HEK293 (cell line): ENCODE measurements at regions not wholly inside any gene's neighbourhood (a gene's known extent, or its start where the extent isn't known, plus 50 kb on each side); places are given as distances from the start of the nearest gene placed in this dataset.
"Not testable (repeated sequence)": the region's sequence is repeated elsewhere in the genome, so short reads cannot be mapped to it uniquely, and the experiment has no call there.

Source experiments
- CTCF ChIA-PET: fragments of 350-600 bp; formaldehyde crosslinking; extraction: SDS; loops from one replicate; lab custom pipeline; 2021; ENCODE audit warnings: antibody characterized with exemption; lab: Yijun Ruan, JAX
- POLR2A ChIA-PET: fragments of 300-600 bp; formaldehyde crosslinking; extraction: SDS; loops from one replicate; lab custom pipeline; 2020; ENCODE audit warnings: antibody characterized with exemption, inconsistent platforms; lab: Yijun Ruan, JAX
- H3K27ac ChIP-seq: fragments of 200-500 bp; sonication (Bioruptor generic); 2 replicates; pipeline ENCODE4 v1.5.1; 2014; ENCODE audit warnings: low read depth, low read length, control low read depth, inconsistent platforms; ENCODE audit errors: extremely low read depth
- H3K36me3 ChIP-seq, 2 experiments: fragments of 200-500 bp in 1 of 2; sonication (Bioruptor generic) in 1 of 2; 1 replicate in 1 of 2; 2 replicates in 1 of 2; pipeline ENCODE4 v1.5.1; 2014 to 2017; ENCODE audit warnings: inconsistent platforms in 2 of 2, low read length in 2 of 2; ENCODE audit not compliant: control insufficient read depth in 2 of 2, insufficient read depth in 1 of 2
- H3K4me1 ChIP-seq: fragments of 200-500 bp; sonication (Bioruptor generic); 2 replicates; pipeline ENCODE4 v1.5.1; 2014; ENCODE audit warnings: mild to moderate bottlenecking, low read length, inconsistent platforms; ENCODE audit not compliant: control insufficient read depth, insufficient read depth
- H3K4me3 ChIP-seq: 2 replicates; pipeline ENCODE4 v1.5.1; 2011; ENCODE audit warnings: low read depth, mild to moderate bottlenecking, control low read depth, low read length, moderate library complexity
- H3K9me3 ChIP-seq: fragments of 200-500 bp; sonication (Bioruptor generic); 2 replicates; pipeline ENCODE4 v1.5.1; 2014; ENCODE audit warnings: low read depth, low read length, inconsistent platforms; ENCODE audit not compliant: control insufficient read depth, insufficient read depth
- HOXA7 ChIP-seq: sonication (generic); formaldehyde crosslinking; IDR thresholded peaks from 2 replicates; pipeline ENCODE4 v1.8.1; 2022; ENCODE audit warnings: missing genetic modification reagents, borderline replicate concordance
- MEIS1 ChIP-seq: sonication (generic); formaldehyde crosslinking; IDR thresholded peaks from 2 replicates; pipeline ENCODE4 v1.8.1; 2022; ENCODE audit warnings: missing genetic modification reagents, mild to moderate bottlenecking, borderline replicate concordance
- ZBTB8A ChIP-seq: fragments of 450-650 bp; formaldehyde crosslinking; IDR thresholded peaks from 2 replicates; pipeline ENCODE4 v1.5.1; 2016; ENCODE audit warnings: missing biosample characterization, missing genetic modification characterization
- ZNF140 ChIP-seq: fragments of 450-650 bp; formaldehyde crosslinking; IDR thresholded peaks from 2 replicates; pipeline ENCODE4 v1.5.1; 2016; ENCODE audit warnings: missing biosample characterization, missing genetic modification characterization
- ZNF391 ChIP-seq: fragments of 450-650 bp; formaldehyde crosslinking; IDR thresholded peaks from 2 replicates; pipeline ENCODE4 v1.5.1; 2016; ENCODE audit warnings: low read depth, missing biosample characterization, missing genetic modification characterization, borderline replicate concordance
- ZNF394 ChIP-seq: fragments of 450-650 bp; formaldehyde crosslinking; IDR thresholded peaks from 2 replicates; pipeline ENCODE4 v1.5.1; 2016; ENCODE audit warnings: missing biosample characterization, missing genetic modification characterization, mild to moderate bottlenecking, moderate library complexity, borderline replicate concordance
- ZNF426 ChIP-seq: fragments of 450-650 bp; formaldehyde crosslinking; IDR thresholded peaks from 2 replicates; pipeline ENCODE4 v1.5.1; 2017; ENCODE audit warnings: missing biosample characterization, missing genetic modification characterization, mild to moderate bottlenecking, inconsistent platforms, moderate library complexity
- ZNF433 ChIP-seq: fragments of 450-650 bp; formaldehyde crosslinking; IDR thresholded peaks from 2 replicates; pipeline ENCODE4 v1.5.1; 2016; ENCODE audit warnings: missing biosample characterization, missing genetic modification characterization, low read depth
- ZNF555 ChIP-seq: fragments of 450-650 bp; formaldehyde crosslinking; conservative IDR thresholded peaks from 2 replicates; pipeline ENCODE4 v1.5.1; 2017; ENCODE audit warnings: missing biosample characterization, mild to moderate bottlenecking, missing genetic modification characterization, inconsistent platforms
- ZNF558 ChIP-seq: fragments of 450-650 bp; formaldehyde crosslinking; IDR thresholded peaks from 2 replicates; pipeline ENCODE4 v1.5.1; 2016; ENCODE audit warnings: missing biosample characterization, missing genetic modification characterization
- ZNF623 ChIP-seq: fragments of 450-650 bp; formaldehyde crosslinking; IDR thresholded peaks from 2 replicates; pipeline ENCODE4 v1.5.1; 2016; ENCODE audit warnings: missing biosample characterization, missing genetic modification characterization
- ZNF654 ChIP-seq: fragments of 450-650 bp; formaldehyde crosslinking; IDR thresholded peaks from 2 replicates; pipeline ENCODE4 v1.5.1; 2016; ENCODE audit warnings: low read depth, missing biosample characterization, missing genetic modification characterization
- ZNF76 ChIP-seq: fragments of 450-650 bp; formaldehyde crosslinking; IDR thresholded peaks from 2 replicates; pipeline ENCODE4; 2016; ENCODE audit warnings: low read depth, missing biosample characterization, missing genetic modification characterization, borderline replicate concordance
- ZNF837 ChIP-seq: fragments of 450-650 bp; formaldehyde crosslinking; IDR thresholded peaks from 2 replicates; pipeline ENCODE4 v1.5.1; 2016; ENCODE audit warnings: missing biosample characterization, missing genetic modification characterization
- TF ChIP-seq, protein P1 (sequence below): fragments of 450-650 bp; formaldehyde crosslinking; conservative IDR thresholded peaks from 2 replicates; pipeline ENCODE4 v1.5.1; 2016; ENCODE audit warnings: low read depth, missing biosample characterization, missing genetic modification characterization
- TF ChIP-seq, protein P2 (sequence below): fragments of 450-650 bp; formaldehyde crosslinking; conservative IDR thresholded peaks from 2 replicates; pipeline ENCODE4 v1.5.1; 2016; ENCODE audit warnings: low read depth, missing biosample characterization, missing genetic modification characterization

DNA sequence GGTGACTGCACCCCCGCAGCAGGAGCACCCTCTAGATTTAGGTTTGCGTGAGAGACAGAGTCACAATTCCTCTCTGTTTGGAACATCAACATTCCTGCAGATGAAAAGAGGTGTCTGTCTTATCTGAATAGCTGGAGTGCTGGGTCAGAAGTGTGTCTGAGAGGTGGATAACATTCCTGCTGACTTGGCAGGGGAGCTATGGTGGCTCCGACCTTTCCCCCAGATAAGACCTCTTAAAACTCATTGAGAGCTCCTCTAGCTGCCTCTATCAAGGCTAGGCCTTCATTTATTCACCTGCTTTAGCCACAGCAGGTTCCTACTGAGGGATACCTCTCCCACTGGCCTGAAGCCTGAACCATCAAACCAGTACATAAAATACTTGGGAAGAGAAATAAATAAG is 615.5 kb downstream of the LRRC70 start:
- CTCF ChIA-PET = no interaction called here
- no peaks in the 10 kb centered on the region for H3K9me3 ChIP-seq

DNA sequence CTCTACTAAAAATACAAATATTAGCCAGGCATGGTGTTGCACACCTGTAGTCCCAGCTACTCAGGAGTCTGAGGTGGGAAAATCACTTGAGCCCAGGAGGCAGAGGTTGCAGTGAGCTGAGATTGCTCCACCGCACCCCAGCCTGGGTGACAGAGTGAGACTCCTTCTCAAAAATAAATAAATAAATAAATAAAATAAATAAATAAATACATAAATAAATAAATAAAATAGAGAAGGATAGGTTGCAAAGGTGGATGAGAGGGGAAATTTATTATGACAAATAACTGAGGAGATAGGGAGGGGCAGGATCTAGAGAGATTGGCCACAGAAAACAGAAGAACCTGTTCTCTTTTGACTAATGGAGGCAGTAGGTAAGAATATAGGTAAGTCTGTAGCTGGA is 601.6 kb downstream of the LRRC70 start:
- TF ChIP-seq ZNF623 (tag by site-specific recombination) (peak; percentile 40; the same call in 1 of the 2 replicates), ZNF140 (tag by site-specific recombination) (peak; percentile 41; the same call in 1 of the 2 replicates), ZNF555 (peak; percentile 68), ZNF426 (tag by site-specific recombination) (peak; percentile 67), ZNF558 (tag by site-specific recombination) (0 out of 2 replicates have a peak, but pooled peaks have one; percentile 30), ZNF433 (tag by site-specific recombination) (peak; percentile 41; the same call in 1 of the 2 replicates), ZBTB8A (tag by site-specific recombination) (peak; percentile 28; the same call in 1 of the 2 replicates), ZNF654 (tag by site-specific recombination) (peak; percentile 17; the same call in 1 of the 2 replicates), ZNF394 (tag by site-specific recombination) (peak; percentile 86; the same call in 1 of the 2 replicates)
- TF ChIP-seq, protein P1, sequence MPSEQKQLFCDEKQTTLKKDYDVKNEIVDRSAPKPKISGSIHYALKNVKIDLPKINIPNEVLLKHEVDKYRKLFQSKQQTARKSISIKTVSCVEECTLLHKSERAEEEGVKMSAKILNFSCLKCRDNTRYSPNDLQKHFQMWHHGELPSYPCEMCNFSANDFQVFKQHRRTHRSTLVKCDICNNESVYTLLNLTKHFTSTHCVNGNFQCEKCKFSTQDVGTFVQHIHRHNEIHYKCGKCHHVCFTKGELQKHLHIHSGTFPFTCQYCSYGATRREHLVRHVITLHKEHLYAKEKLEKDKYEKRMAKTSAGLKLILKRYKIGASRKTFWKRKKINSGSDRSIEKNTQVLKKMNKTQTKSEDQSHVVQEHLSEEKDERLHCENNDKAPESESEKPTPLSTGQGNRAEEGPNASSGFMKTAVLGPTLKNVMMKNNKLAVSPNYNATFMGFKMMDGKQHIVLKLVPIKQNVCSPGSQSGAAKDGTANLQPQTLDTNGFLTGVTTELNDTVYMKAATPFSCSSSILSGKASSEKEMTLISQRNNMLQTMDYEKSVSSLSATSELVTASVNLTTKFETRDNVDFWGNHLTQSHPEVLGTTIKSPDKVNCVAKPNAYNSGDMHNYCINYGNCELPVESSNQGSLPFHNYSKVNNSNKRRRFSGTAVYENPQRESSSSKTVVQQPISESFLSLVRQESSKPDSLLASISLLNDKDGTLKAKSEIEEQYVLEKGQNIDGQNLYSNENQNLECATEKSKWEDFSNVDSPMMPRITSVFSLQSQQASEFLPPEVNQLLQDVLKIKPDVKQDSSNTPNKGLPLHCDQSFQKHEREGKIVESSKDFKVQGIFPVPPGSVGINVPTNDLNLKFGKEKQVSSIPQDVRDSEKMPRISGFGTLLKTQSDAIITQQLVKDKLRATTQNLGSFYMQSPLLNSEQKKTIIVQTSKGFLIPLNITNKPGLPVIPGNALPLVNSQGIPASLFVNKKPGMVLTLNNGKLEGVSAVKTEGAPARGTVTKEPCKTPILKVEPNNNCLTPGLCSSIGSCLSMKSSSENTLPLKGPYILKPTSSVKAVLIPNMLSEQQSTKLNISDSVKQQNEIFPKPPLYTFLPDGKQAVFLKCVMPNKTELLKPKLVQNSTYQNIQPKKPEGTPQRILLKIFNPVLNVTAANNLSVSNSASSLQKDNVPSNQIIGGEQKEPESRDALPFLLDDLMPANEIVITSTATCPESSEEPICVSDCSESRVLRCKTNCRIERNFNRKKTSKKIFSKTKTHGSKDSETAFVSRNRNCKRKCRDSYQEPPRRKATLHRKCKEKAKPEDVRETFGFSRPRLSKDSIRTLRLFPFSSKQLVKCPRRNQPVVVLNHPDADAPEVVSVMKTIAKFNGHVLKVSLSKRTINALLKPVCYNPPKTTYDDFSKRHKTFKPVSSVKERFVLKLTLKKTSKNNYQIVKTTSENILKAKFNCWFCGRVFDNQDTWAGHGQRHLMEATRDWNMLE = peak; percentile 67; the same call in 1 of the 2 replicates
- TF ChIP-seq, protein P2, sequence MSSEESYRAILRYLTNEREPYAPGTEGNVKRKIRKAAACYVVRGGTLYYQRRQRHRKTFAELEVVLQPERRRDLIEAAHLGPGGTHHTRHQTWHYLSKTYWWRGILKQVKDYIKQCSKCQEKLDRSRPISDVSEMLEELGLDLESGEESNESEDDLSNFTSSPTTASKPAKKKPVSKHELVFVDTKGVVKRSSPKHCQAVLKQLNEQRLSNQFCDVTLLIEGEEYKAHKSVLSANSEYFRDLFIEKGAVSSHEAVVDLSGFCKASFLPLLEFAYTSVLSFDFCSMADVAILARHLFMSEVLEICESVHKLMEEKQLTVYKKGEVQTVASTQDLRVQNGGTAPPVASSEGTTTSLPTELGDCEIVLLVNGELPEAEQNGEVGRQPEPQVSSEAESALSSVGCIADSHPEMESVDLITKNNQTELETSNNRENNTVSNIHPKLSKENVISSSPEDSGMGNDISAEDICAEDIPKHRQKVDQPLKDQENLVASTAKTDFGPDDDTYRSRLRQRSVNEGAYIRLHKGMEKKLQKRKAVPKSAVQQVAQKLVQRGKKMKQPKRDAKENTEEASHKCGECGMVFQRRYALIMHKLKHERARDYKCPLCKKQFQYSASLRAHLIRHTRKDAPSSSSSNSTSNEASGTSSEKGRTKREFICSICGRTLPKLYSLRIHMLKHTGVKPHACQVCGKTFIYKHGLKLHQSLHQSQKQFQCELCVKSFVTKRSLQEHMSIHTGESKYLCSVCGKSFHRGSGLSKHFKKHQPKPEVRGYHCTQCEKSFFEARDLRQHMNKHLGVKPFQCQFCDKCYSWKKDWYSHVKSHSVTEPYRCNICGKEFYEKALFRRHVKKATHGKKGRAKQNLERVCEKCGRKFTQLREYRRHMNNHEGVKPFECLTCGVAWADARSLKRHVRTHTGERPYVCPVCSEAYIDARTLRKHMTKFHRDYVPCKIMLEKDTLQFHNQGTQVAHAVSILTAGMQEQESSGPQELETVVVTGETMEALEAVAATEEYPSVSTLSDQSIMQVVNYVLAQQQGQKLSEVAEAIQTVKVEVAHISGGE (tag by site-specific recombination) = peak; percentile 67
- TF ChIP-seq, all 188 proteins: peak for 11; not testable (repeated sequence) for 177
- POLR2A ChIA-PET, H3K4me1 ChIP-seq, H3K36me3 ChIP-seq, CTCF ChIA-PET, H3K4me3 ChIP-seq, H3K9me3 ChIP-seq, H3K27ac ChIP-seq: not testable (repeated sequence)

More for the DNA sequence above, 615.5 kb downstream of the LRRC70 start:
- Histone ChIP-seq H3K4me1 (no peaks in the 10 kb centered on the region), H3K36me3 (no peaks in the 10 kb centered on the region), H3K27ac (no peak overlapping the region), H3K4me3 (no peak overlapping the region)
- TF ChIP-seq ZNF426 (tag by site-specific recombination) (no peak), HOXA7 (no peak), MEIS1 (CRISPR knock-in tag) (no peak)
- POLR2A ChIA-PET = no interaction called here

DNA sequence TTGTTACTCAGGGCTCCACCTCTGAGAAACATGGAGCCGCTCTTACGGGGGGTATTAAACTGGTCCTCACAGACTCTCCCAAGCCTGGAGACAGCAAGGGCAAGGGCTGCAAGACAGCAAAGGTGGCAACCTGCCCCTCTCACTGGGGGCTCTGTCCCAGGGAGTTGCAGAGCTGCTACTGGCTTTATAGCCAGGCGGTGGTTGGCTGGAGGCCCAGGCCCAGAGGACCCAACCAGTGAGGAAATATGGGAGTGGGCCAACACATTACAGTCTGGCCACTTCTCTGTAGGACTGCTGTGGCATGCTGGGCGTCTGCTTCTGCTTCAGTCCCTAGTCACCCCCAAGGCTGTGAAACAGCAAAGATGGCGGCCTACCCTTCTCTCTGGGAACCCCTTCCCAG is 597.2 kb downstream of the LRRC70 start:
- no peak overlapping the region for H3K27ac ChIP-seq
- no peak for TF ChIP-seq ZNF391 (tag by site-specific recombination)
- TF ChIP-seq ZNF837 (tag by site-specific recombination) = no peak
- TF ChIP-seq MEIS1 (CRISPR knock-in tag) = no peak
- TF ChIP-seq ZNF76 (tag by site-specific recombination) = no peak
- TF ChIP-seq, all 188 proteins: peak for 0
- H3K9me3 ChIP-seq = no peaks in the 10 kb centered on the region
- H3K36me3 ChIP-seq = no peaks in the 10 kb centered on the region
- no peak overlapping the region for H3K4me3 ChIP-seq
- POLR2A ChIA-PET = no interaction called here
- CTCF ChIA-PET = interaction anchor here (0.5 kb wide), 1 partner anchor 17 kb away, joined by 3 read pairs; no protein-coding TSS in a partner anchor
- no peaks in the 10 kb centered on the region for H3K4me1 ChIP-seq
